Esophagus muscularis mucosa (tissue), 4 donors: ENCODE measurements at regions not wholly inside any gene's neighbourhood (a gene's known extent, or its start where the extent isn't known, plus 50 kb on each side); places are given as distances from the start of the nearest gene placed in this dataset.
A peak's percentile ranks its signal among the peaks of the same experiment; 100 is the strongest.

Experiments used
- DNase-seq: peaks from one replicate; pipeline ENCODE4 v3.0.0-alpha.2; 2017; ENCODE audit errors: extremely low spot score
- H3K27ac ChIP-seq, 4 donors: fragments of 200-600 bp; sonication (generic); replicated peaks in 1 of 4; 1 replicate in 3 of 4; 2 replicates in 1 of 4; pipeline ENCODE4 v1.5.1; 2016 to 2019; ENCODE audit warnings: mild to moderate bottlenecking in 1 of 4
- H3K27me3 ChIP-seq, 4 donors: fragments of 200-600 bp; sonication (generic); one replicate each; pipeline versions ENCODE4 v1.5.1 to v1.6.0; 2016 to 2019
- H3K36me3 ChIP-seq, 4 donors: fragments of 200-600 bp; sonication (generic); one replicate each; pipeline ENCODE4 v1.5.1; 2016 to 2019
- H3K4me1 ChIP-seq, 4 donors: fragments of 200-600 bp; sonication (generic); one replicate each; pipeline ENCODE4 v1.5.1; 2016 to 2019
- H3K4me3 ChIP-seq, 4 donors: fragments of 200-600 bp; sonication (generic); 1 replicate in 2 of 4; 2 replicates in 2 of 4; pipeline ENCODE4 v1.5.1; 2016 to 2019; ENCODE audit warnings: mild to moderate bottlenecking in 4 of 4, moderate library complexity in 1 of 4
- H3K9me3 ChIP-seq, 4 donors: fragments of 200-600 bp; sonication (generic); 1 replicate in 3 of 4; 2 replicates in 1 of 4; pipeline ENCODE4 v1.5.1; 2016 to 2019
- EP300 ChIP-seq: sonication (generic); formaldehyde crosslinking; IDR thresholded peaks from one replicate; pipeline ENCODE4 v1.6.1; 2017; ENCODE audit warnings: antibody characterized with exemption
- POLR2A ChIP-seq: fragments of 450-650 bp; IDR thresholded peaks from one replicate; pipeline ENCODE4 v1.6.1; 2017; ENCODE audit warnings: antibody characterized with exemption, moderate library complexity, mild to moderate bottlenecking, low read depth
- POLR2AphosphoS5 ChIP-seq, 2 donors: sonication (generic); formaldehyde crosslinking; IDR thresholded peaks; one replicate each; pipeline ENCODE4 v1.6.1; 2017; ENCODE audit warnings: antibody characterized with exemption in 2 of 2
- WGBS: methylation state at CpG from one replicate; pipeline ENCODE4 v1.1.5; 2018; 5-methylcytosine and 5-hydroxymethylcytosine counted together
- intact Hi-C: fragments of 100-400 bp; cut with DNase I; formaldehyde crosslinking; loops from one replicate; pipeline ENCODE4 v1.15.1; 2023
- TF ChIP-seq, protein P1 (sequence below), 3 experiments: fragments of 200-600 bp in 2 of 3; fragments of 450-650 bp in 1 of 3; sonication (generic) in 2 of 3; IDR thresholded peaks; one replicate each; pipeline ENCODE4 v1.5.1; 2017 to 2019; ENCODE audit warnings: antibody characterized with exemption in 3 of 3, mild to moderate bottlenecking in 2 of 3, moderate library complexity in 1 of 3

DNA sequence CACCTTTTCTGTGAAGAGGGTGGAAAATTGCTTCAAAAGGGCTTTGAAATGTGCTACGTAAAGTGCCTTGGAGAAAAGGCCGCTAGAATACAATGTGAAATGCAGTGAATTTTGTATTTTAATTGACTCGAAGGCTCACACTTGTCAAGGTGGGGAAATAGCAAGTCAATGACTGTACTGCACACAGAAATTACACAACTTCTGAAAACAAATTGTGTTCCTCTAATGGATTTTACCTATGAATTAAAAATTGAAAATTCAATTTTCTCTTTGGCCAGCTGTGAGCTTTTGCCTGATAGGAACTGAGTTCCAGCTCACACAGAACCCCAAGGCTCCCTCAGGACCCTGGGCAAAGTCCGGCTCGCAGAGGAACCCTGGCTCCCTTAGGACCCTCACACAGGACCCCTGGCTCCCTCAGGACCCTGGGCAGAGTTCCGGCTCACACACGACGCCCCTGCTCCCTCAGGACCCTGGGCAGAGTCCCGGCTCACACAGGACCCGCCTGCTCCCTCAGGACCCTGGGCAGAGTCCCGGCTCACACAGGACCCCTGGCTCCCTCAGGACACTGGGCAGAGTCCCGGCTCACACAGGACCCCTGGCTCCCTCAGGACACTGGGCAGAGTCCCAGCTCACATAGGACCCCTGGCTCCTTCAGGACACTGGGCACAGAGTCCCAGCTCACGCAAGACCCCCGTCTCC is 324.9 kb downstream of the UQCRFS1 start:
- 77% methylated on average over 10 of the region's 14 CpGs for WGBS
- no peak for DNase-seq
- intact Hi-C loops = no loop called here
- Histone ChIP-seq H3K4me1 (peaks cover 7 to 10% (median 8%) of the 10 kb centered on the region in 4 donors), H3K36me3 (no peaks in the 10 kb centered on the region), H3K27ac (no peak overlapping the region), H3K27me3 (peaks cover 0 to 21% (median 0%) of the 10 kb centered on the region in 4 donors), H3K4me3 (no peak overlapping the region), H3K9me3 (no peaks in the 10 kb centered on the region)
- no peak for TF ChIP-seq POLR2AphosphoS5 (IDR thresholded peaks at IDR 0.05)

DNA sequence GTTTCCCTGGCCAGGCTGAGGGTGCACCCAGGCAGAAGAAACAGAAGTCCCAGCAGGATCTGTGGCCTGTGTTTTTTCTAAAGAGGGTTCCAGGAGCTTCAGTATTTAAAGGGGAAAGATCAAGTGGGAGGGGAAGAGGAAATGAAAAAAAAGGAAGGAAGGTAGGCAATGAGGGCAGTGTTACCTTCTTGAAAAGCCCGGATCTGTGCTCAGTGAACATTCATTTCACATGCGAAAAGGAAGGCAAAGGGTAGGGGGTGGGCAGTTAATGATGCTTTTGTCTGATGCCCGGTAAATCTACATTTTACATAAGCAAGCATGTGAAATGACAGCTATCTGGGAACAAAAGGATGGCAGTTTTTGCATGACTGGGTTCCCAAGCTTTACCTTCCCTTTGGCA is 326.2 kb downstream of the UQCRFS1 start:
- Histone ChIP-seq H3K36me3 (no peaks in the 10 kb centered on the region), H3K4me3 (no peak overlapping the region), H3K9me3 (no peaks in the 10 kb centered on the region), H3K4me1 (peaks cover 11 to 17% (median 14%) of the 10 kb centered on the region in 4 donors), H3K27me3 (peaks cover 0 to 21% (median 0%) of the 10 kb centered on the region in 4 donors), H3K27ac (no peak overlapping the region)
- 47% methylated on average over 3 of the region's 3 CpGs for WGBS
- TF ChIP-seq POLR2AphosphoS5 (IDR thresholded peaks at IDR 0.05) (no peak), EP300 (no peak), POLR2A (no peak)
- TF ChIP-seq, protein P1, sequence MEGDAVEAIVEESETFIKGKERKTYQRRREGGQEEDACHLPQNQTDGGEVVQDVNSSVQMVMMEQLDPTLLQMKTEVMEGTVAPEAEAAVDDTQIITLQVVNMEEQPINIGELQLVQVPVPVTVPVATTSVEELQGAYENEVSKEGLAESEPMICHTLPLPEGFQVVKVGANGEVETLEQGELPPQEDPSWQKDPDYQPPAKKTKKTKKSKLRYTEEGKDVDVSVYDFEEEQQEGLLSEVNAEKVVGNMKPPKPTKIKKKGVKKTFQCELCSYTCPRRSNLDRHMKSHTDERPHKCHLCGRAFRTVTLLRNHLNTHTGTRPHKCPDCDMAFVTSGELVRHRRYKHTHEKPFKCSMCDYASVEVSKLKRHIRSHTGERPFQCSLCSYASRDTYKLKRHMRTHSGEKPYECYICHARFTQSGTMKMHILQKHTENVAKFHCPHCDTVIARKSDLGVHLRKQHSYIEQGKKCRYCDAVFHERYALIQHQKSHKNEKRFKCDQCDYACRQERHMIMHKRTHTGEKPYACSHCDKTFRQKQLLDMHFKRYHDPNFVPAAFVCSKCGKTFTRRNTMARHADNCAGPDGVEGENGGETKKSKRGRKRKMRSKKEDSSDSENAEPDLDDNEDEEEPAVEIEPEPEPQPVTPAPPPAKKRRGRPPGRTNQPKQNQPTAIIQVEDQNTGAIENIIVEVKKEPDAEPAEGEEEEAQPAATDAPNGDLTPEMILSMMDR (IDR thresholded peaks at IDR 0.05) = no peak
- DNase-seq = no peak
- intact Hi-C loops = no loop called here

DNA sequence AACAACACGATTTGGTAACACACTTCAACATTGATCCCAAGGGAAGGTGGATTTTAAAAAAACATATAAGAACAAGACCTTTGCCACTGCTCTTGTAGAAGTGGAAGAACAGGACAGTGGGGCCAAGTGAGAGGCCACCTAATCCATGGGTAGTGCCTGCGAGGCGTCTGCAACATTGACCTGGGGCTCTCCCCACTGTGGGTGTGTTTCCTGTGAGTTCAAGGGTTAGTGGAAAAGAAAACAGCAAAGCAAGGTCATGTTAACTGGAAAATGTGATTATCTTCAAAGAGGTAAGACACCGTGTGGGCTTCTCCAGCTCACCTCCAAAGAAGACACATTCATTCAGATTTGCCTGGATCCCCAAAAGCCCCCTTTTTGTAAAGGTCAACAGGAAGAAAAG is 327.0 kb downstream of the UQCRFS1 start:
- no peak overlapping the region for H3K4me3 ChIP-seq
- no peak overlapping the region for H3K27ac ChIP-seq
- no peaks in the 10 kb centered on the region for H3K9me3 ChIP-seq
- H3K27me3 ChIP-seq = peaks cover 0 to 21% (median 0%) of the 10 kb centered on the region in 4 donors
- DNase-seq = no peak
- no peak for TF ChIP-seq POLR2AphosphoS5 (IDR thresholded peaks at IDR 0.05)
- TF ChIP-seq EP300 = no peak
- TF ChIP-seq, protein P1 (IDR thresholded peaks at IDR 0.05) = no peak
- no peak for TF ChIP-seq POLR2A
- no peaks in the 10 kb centered on the region for H3K36me3 ChIP-seq
- H3K4me1 ChIP-seq = peaks cover 11 to 17% (median 14%) of the 10 kb centered on the region in 4 donors
- intact Hi-C loops = no loop called here
- WGBS = 70% methylated on average over 4 of the region's 4 CpGs

DNA sequence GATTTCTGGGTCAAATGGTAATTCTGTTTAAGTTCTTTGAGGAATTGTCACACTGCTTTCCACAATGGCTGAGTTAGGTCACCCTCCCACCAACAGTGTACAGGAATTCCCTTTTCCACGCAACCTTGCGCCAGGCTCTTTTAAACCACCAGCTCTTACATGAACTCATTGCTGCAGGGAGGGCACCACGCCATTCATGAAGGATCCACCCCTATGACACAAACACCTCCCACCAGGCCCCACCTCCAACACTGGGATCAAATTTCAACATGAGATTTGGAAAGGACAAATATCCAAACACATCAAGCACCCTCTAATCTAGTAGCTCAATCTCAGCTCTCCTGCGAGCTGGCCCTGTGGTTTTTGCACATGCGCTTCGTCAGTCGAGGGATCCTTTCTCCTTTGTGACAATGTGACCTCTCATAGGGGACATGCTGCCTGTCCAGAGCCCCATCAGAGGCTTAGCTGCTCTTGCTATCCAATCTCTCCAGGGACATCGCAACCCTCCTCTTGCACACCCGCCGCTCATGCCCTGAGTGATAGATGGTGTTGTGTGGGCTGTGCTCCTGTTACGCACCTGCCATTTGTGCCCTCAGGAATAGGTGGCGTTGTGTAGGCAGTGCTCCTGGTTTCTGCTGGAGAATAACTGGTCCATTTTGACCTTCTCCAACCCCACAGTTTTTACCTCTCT is 328.0 kb downstream of the UQCRFS1 start:
- Histone ChIP-seq H3K27ac (no peak overlapping the region), H3K36me3 (no peaks in the 10 kb centered on the region), H3K4me1 (peaks cover 11 to 17% (median 14%) of the 10 kb centered on the region in 4 donors), H3K9me3 (no peaks in the 10 kb centered on the region), H3K27me3 (peaks cover 0 to 21% (median 0%) of the 10 kb centered on the region in 4 donors), H3K4me3 (no peak overlapping the region)
- WGBS = 69% methylated on average over 12 of the region's 12 CpGs
- no peak for TF ChIP-seq POLR2AphosphoS5 (IDR thresholded peaks at IDR 0.05)
- TF ChIP-seq, protein P1 (IDR thresholded peaks at IDR 0.05) = no peak
- no peak for TF ChIP-seq EP300
- TF ChIP-seq POLR2A = no peak
- DNase-seq = no peak
- intact Hi-C loops = no loop called here

DNA sequence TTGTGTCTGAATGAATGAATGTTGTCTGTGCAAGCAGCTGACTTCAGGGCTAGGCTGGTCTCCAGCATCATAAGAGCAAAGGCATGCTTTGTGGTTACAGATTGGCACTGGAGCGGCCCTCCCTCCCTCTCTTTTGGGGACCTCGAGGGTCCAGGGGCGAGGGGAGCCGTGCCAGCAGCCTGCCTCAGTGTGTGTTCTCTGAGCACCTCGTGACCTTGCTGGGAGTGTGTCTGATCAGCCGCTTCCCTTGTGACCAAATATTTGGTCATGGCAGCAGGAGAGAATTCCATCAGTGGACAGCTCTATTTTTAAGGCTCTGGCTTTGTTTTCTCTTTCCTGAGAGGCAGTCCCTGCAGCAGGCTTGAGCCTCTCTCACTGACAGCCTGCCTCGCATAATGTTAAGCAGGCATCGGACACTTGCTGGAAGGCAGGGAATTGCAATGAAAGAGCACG is 329.7 kb downstream of the UQCRFS1 start:
- no peaks in the 10 kb centered on the region for H3K9me3 ChIP-seq
- H3K27ac ChIP-seq = no peak overlapping the region
- no peak overlapping the region for H3K4me3 ChIP-seq
- DNase-seq = no peak
- no peaks in the 10 kb centered on the region for H3K36me3 ChIP-seq
- TF ChIP-seq, protein P1 (IDR thresholded peaks at IDR 0.05) = no peak
- TF ChIP-seq POLR2AphosphoS5 (IDR thresholded peaks at IDR 0.05) = peak in 1 of 2 donors; percentile 56
- intact Hi-C loops = no loop called here
- peaks cover 0 to 7% (median 0%) of the 10 kb centered on the region in 4 donors for H3K27me3 ChIP-seq
- H3K4me1 ChIP-seq = peaks cover 11 to 17% (median 14%) of the 10 kb centered on the region in 4 donors
- WGBS = 6% methylated on average over 8 of the region's 9 CpGs
